ENCODE measurements at regions not wholly inside any gene's neighbourhood (a gene's known extent, or its start where the extent isn't known, plus 50 kb on each side); places are given as distances from the start of the nearest gene placed in this dataset.
A peak's percentile ranks its signal among the peaks of the same experiment; 100 is the strongest.

GRCh38 chr14:101068313-101069227, 165.0 kb upstream of the RTL1 start:
- no peak for TF ChIP-seq CTCF (IDR thresholded peaks at IDR 0.05; ENCODE audit: poor library complexity, severe bottlenecking)
- TF ChIP-seq, protein P1, sequence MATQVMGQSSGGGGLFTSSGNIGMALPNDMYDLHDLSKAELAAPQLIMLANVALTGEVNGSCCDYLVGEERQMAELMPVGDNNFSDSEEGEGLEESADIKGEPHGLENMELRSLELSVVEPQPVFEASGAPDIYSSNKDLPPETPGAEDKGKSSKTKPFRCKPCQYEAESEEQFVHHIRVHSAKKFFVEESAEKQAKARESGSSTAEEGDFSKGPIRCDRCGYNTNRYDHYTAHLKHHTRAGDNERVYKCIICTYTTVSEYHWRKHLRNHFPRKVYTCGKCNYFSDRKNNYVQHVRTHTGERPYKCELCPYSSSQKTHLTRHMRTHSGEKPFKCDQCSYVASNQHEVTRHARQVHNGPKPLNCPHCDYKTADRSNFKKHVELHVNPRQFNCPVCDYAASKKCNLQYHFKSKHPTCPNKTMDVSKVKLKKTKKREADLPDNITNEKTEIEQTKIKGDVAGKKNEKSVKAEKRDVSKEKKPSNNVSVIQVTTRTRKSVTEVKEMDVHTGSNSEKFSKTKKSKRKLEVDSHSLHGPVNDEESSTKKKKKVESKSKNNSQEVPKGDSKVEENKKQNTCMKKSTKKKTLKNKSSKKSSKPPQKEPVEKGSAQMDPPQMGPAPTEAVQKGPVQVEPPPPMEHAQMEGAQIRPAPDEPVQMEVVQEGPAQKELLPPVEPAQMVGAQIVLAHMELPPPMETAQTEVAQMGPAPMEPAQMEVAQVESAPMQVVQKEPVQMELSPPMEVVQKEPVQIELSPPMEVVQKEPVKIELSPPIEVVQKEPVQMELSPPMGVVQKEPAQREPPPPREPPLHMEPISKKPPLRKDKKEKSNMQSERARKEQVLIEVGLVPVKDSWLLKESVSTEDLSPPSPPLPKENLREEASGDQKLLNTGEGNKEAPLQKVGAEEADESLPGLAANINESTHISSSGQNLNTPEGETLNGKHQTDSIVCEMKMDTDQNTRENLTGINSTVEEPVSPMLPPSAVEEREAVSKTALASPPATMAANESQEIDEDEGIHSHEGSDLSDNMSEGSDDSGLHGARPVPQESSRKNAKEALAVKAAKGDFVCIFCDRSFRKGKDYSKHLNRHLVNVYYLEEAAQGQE (IDR thresholded peaks at IDR 0.05; ENCODE audit: borderline replicate concordance) = no peak
- no peak for TF ChIP-seq TAF1 (IDR thresholded peaks at IDR 0.05; ENCODE audit: low read depth)
- TF ChIP-seq EP300 (conservative IDR thresholded peaks at IDR 0.05; ENCODE audit: poor library complexity, severe bottlenecking) = peak; percentile 76
- no peak for TF ChIP-seq EZH2 (IDR thresholded peaks at IDR 0.05; ENCODE audit: borderline replicate concordance, insufficient read depth, low read length, poor library complexity, severe bottlenecking)
- peak; percentile 64 for TF ChIP-seq SMC3 (conservative IDR thresholded peaks at IDR 0.05; ENCODE audit: poor library complexity)
- peak; percentile 65 for TF ChIP-seq POLR2AphosphoS5 (IDR thresholded peaks at IDR 0.05)
- peak; percentile 33 for TF ChIP-seq MXI1 (conservative IDR thresholded peaks at IDR 0.05; ENCODE audit: poor library complexity, severe bottlenecking)
- TF ChIP-seq RAD21 (conservative IDR thresholded peaks at IDR 0.05) = peak; percentile 53

Measured in neural cell (in vitro differentiated cells).